Panc1 (cell line): ENCODE measurements at regions not wholly inside any gene's neighbourhood (a gene's known extent, or its start where the extent isn't known, plus 50 kb on each side); places are given as distances from the start of the nearest gene placed in this dataset.

Source experiments
- ATAC-seq: fragments of 200-7000 bp; cut with Tn5 transposase; 2 replicates; pipeline ENCODE4 v1.9.1; 2020; ENCODE audit warnings: mild to moderate bottlenecking, moderate library complexity
- BruUV-seq: library from RNA; stranded (reverse); fragments of 400-500 nt; replicated peaks from 2 replicates; lab custom pipeline; 2021; lab: Mats Ljungman, UMichigan
- CTCF ChIA-PET: fragments of 300-600 bp; sonication (Branson Sonifier 250); formaldehyde crosslinking; loops from one replicate; lab custom pipeline; 2022; ENCODE audit warnings: antibody characterized with exemption; lab: Charles Lee
- POLR2A ChIA-PET: fragments of 300-600 bp; sonication (Branson Sonifier 250); formaldehyde crosslinking; loops from one replicate; lab custom pipeline; 2022; ENCODE audit warnings: antibody characterized with exemption; lab: Charles Lee
- DNase-seq: peaks from one replicate; pipeline ENCODE4 v3.0.0-alpha.2; 2010; ENCODE audit warnings: low read depth, low spot score
- H3K27ac ChIP-seq: 2 replicates; pipeline ENCODE4 v1.5.1; 2011; ENCODE audit warnings: mild to moderate bottlenecking, low read length, inconsistent platforms
- H3K27me3 ChIP-seq: fragments of 200-500 bp; sonication (Bioruptor generic); 2 replicates; pipeline ENCODE4 v1.6.0; 2014; ENCODE audit warnings: low read length, inconsistent platforms; ENCODE audit not compliant: control insufficient read depth, insufficient read depth
- H3K36me3 ChIP-seq: fragments of 200-500 bp; sonication (Bioruptor generic); 2 replicates; pipeline ENCODE4 v1.5.1; 2014; ENCODE audit warnings: inconsistent platforms, mild to moderate bottlenecking, low read length, moderate library complexity; ENCODE audit not compliant: control insufficient read depth, insufficient read depth
- H3K4me1 ChIP-seq: 2 replicates; pipeline ENCODE4 v1.5.1; 2011; ENCODE audit warnings: inconsistent platforms, mild to moderate bottlenecking, low read length, moderate library complexity; ENCODE audit not compliant: control insufficient read depth, insufficient read depth
- H3K4me3 ChIP-seq, 2 experiments: 2 replicates each; pipeline ENCODE4 v1.5.1; 2011 to 2012; ENCODE audit warnings: low read depth in 2 of 2, low read length in 2 of 2, mild to moderate bottlenecking in 2 of 2, inconsistent platforms in 1 of 2, moderate library complexity in 1 of 2
- H3K9me3 ChIP-seq: fragments of 200-500 bp; sonication (Bioruptor generic); 2 replicates; pipeline ENCODE4 v1.5.1; 2014; ENCODE audit warnings: low read depth, mild to moderate bottlenecking, inconsistent platforms, low read length, moderate library complexity; ENCODE audit not compliant: control insufficient read depth, insufficient read depth
- CTCF ChIP-seq: fragments of 450-650 bp; IDR thresholded peaks from 2 replicates; pipeline ENCODE4 v1.5.1; 2017; ENCODE audit warnings: mild to moderate bottlenecking
- POLR2AphosphoS5 ChIP-seq: IDR thresholded peaks from 2 replicates; pipeline ENCODE4 v1.6.1; 2012; ENCODE audit warnings: mild to moderate bottlenecking, low read depth, low read length, moderate library complexity
- REST ChIP-seq, 2 experiments: IDR thresholded peaks; 2 replicates each; pipeline ENCODE4 v1.6.1; 2011 to 2012; ENCODE audit warnings: low read depth in 2 of 2, control low read depth in 1 of 2, low read length in 1 of 2, mild to moderate bottlenecking in 1 of 2, moderate library complexity in 1 of 2; ENCODE audit not compliant: insufficient read depth in 1 of 2
- SIN3A ChIP-seq: IDR thresholded peaks from 2 replicates; pipeline ENCODE4 v1.6.1; 2012; ENCODE audit warnings: low read depth, mild to moderate bottlenecking, low read length, moderate library complexity, borderline replicate concordance; ENCODE audit not compliant: insufficient read depth
- TCF7L2 ChIP-seq: IDR thresholded peaks from 2 replicates; pipeline ENCODE4 v1.6.1; 2011; ENCODE audit warnings: mild to moderate bottlenecking, low read depth, low read length, inconsistent platforms
- in situ Hi-C: cut with HindIII; loops from 2 replicates; pipeline ENCODE4 v1.10.0; 2016; ENCODE audit warnings: low sequenced_read_pairs, low pct_unique_long_range_greater_than_20kb
- intact Hi-C: fragments of 100-400 bp; cut with micrococcal nuclease; formaldehyde crosslinking; loops from one replicate; pipeline ENCODE4 v1.10.0; 2022; ENCODE audit not compliant: unreplicated experiment

- Histone ChIP-seq H3K9me3 (peaks cover 3% of the 10 kb centered on the region; the same call in 1 of the 2 replicates), H3K27ac (no peak overlapping the region), H3K4me3 (no peak overlapping the region), H3K36me3 (no peaks in the 10 kb centered on the region), H3K27me3 (no peaks in the 10 kb centered on the region), H3K4me1 (no peaks in the 10 kb centered on the region)
- ChIA-PET POLR2A (no interaction called here), CTCF (no interaction called here)
- ATAC-seq: no peak
- in situ Hi-C loops: no loop called here
- DNase-seq: no peak
- intact Hi-C loops: no loop called here
- no peak for TF ChIP-seq TCF7L2
- no peak for TF ChIP-seq CTCF
- no peak for TF ChIP-seq REST (IDR thresholded peaks at IDR 0.05; ENCODE audit: insufficient read depth in 1 of 2, low read depth in 2 of 2, low read length in 1 of 2)
- no peak for TF ChIP-seq POLR2AphosphoS5
- no peak for TF ChIP-seq SIN3A
- BruUV-seq: no TSS peak
Measured at GRCh38 chr5:117888688-117889087, 1099.7 kb downstream of the DTWD2 start.

- intact Hi-C loops: no loop called here
- POLR2A ChIA-PET: no interaction called here
- ATAC-seq: no peak
Measured at GRCh38 chr5:117881426-117882230, 1106.7 kb downstream of the DTWD2 start.

More at GRCh38 chr5:117881426-117882230, 1106.7 kb downstream of the DTWD2 start:
- Histone ChIP-seq H3K4me3 (no peak overlapping the region), H3K27ac (no peak overlapping the region), H3K9me3 (no peaks in the 10 kb centered on the region), H3K36me3 (no peaks in the 10 kb centered on the region), H3K27me3 (no peaks in the 10 kb centered on the region), H3K4me1 (no peaks in the 10 kb centered on the region)
- DNase-seq: no peak
- no TSS peak for BruUV-seq
- TF ChIP-seq POLR2AphosphoS5: no peak
- TF ChIP-seq CTCF: no peak
- no peak for TF ChIP-seq TCF7L2
- no peak for TF ChIP-seq SIN3A
- TF ChIP-seq REST (IDR thresholded peaks at IDR 0.05; ENCODE audit: insufficient read depth in 1 of 2, low read depth in 2 of 2, low read length in 1 of 2): no peak
- in situ Hi-C loops: no loop called here
- CTCF ChIA-PET: no interaction called here
